ENCODE measurements at regions not wholly inside any gene's neighbourhood (a gene's known extent, or its start where the extent isn't known, plus 50 kb on each side); places are given as distances from the start of the nearest gene placed in this dataset.
A peak's percentile ranks its signal among the peaks of the same experiment; 100 is the strongest.
"Not testable (repeated sequence)": the region's sequence is repeated elsewhere in the genome, so short reads cannot be mapped to it uniquely, and the experiment has no call there.

- H3K4me1 ChIP-seq (ENCODE audit: control insufficient read depth, insufficient read depth, low read length); CTCF ChIA-PET; H2BK5ac ChIP-seq (ENCODE audit: low read depth, low read length, poor library complexity, severe bottlenecking); intact Hi-C loops (cut with micrococcal nuclease); H2BK20ac ChIP-seq (ENCODE audit: low read depth, low read length); BruUV-seq (replicated peaks); H3K23ac ChIP-seq (ENCODE audit: low read depth, low read length); ATAC-seq (ENCODE audit: low read depth); in situ Hi-C loops (cut with MboI; ENCODE audit: low sequenced_read_pairs); H4K91ac ChIP-seq (ENCODE audit: insufficient read depth, low read depth, low read length); H4K5ac ChIP-seq (ENCODE audit: low read depth, low read length); H3K9ac ChIP-seq (ENCODE audit: low read depth, low read length); H3K4me2 ChIP-seq (ENCODE audit: low read depth, low read length); H2BK15ac ChIP-seq (ENCODE audit: low read depth, low read length); H2AFZ ChIP-seq (replicated peaks; ENCODE audit: low read length, poor library complexity); H3K18ac ChIP-seq (ENCODE audit: low read depth, low read length); H3K36me3 ChIP-seq (ENCODE audit: control insufficient read depth, insufficient read depth, low read length); H2AK9ac ChIP-seq (replicated peaks; ENCODE audit: low read depth, low read length, poor library complexity); H3K27ac ChIP-seq (ENCODE audit: insufficient read depth, low read length); H3K14ac ChIP-seq (replicated peaks; ENCODE audit: low read depth, low read length); POLR2A ChIA-PET (ENCODE audit: unreplicated experiment); H3K79me1 ChIP-seq (ENCODE audit: low read depth in 1 of 2, low read length in 2 of 2); H3K9me3 ChIP-seq (ENCODE audit: control insufficient read depth, insufficient read depth, low read length); H3K4ac ChIP-seq (ENCODE audit: low read depth, low read length); H2AK5ac ChIP-seq (ENCODE audit: low read depth, low read length); dilution Hi-C loops (cut with HindIII; ENCODE audit: low sequenced_read_pairs, unreplicated experiment); H2BK120ac ChIP-seq (ENCODE audit: low read depth, low read length); H4K8ac ChIP-seq (ENCODE audit: low read depth in 2 of 2, low read length in 2 of 2); H3K9me1 ChIP-seq (ENCODE audit: insufficient read depth, low read length); DNase-seq; H3K56ac ChIP-seq (ENCODE audit: extremely low read depth, insufficient read depth, low read length); H3K27me3 ChIP-seq (ENCODE audit: control insufficient read depth, insufficient read depth, low read length); H4K20me1 ChIP-seq (ENCODE audit: insufficient read depth, low read length): not testable (repeated sequence)
- no CpG with 5 or more reads among the region's 7 CpGs for WGBS, 2 experiments (ENCODE audit: extremely low coverage in 2 of 2, insufficient read length in 1 of 2)
- H3K4me3 ChIP-seq (ENCODE audit: insufficient read depth, low read depth, low read length): peak overlapping the region; percentile 21; the same call in 1 of the 2 replicates
Observed at GRCh38 chr9:40583230-40583629, 545.3 kb downstream of the FOXD4L6 start.

GRCh38 chr9:40578908-40579307 lies 549.6 kb downstream of the FOXD4L6 start:
- H4K8ac ChIP-seq (ENCODE audit: low read depth in 2 of 2, low read length in 2 of 2); CTCF ChIA-PET; H2BK5ac ChIP-seq (ENCODE audit: low read depth, low read length, poor library complexity, severe bottlenecking); DNase-seq; H2BK20ac ChIP-seq (ENCODE audit: low read depth, low read length); H3K14ac ChIP-seq (replicated peaks; ENCODE audit: low read depth, low read length); H3K27ac ChIP-seq (ENCODE audit: insufficient read depth, low read length); H3K9ac ChIP-seq (ENCODE audit: low read depth, low read length); H3K27me3 ChIP-seq (ENCODE audit: control insufficient read depth, insufficient read depth, low read length); H3K79me1 ChIP-seq (ENCODE audit: low read depth in 1 of 2, low read length in 2 of 2); H2BK120ac ChIP-seq (ENCODE audit: low read depth, low read length); H3K56ac ChIP-seq (ENCODE audit: extremely low read depth, insufficient read depth, low read length); H3K4me3 ChIP-seq (ENCODE audit: insufficient read depth, low read depth, low read length); H3K36me3 ChIP-seq (ENCODE audit: control insufficient read depth, insufficient read depth, low read length); ATAC-seq (ENCODE audit: low read depth); H3K4me2 ChIP-seq (ENCODE audit: low read depth, low read length); H2AK5ac ChIP-seq (ENCODE audit: low read depth, low read length); intact Hi-C loops (cut with micrococcal nuclease); H4K20me1 ChIP-seq (ENCODE audit: insufficient read depth, low read length); in situ Hi-C loops (cut with MboI; ENCODE audit: low sequenced_read_pairs); H4K5ac ChIP-seq (ENCODE audit: low read depth, low read length); H4K91ac ChIP-seq (ENCODE audit: insufficient read depth, low read depth, low read length); H3K9me1 ChIP-seq (ENCODE audit: insufficient read depth, low read length); POLR2A ChIA-PET (ENCODE audit: unreplicated experiment); H2AK9ac ChIP-seq (replicated peaks; ENCODE audit: low read depth, low read length, poor library complexity); H3K23ac ChIP-seq (ENCODE audit: low read depth, low read length); H3K9me3 ChIP-seq (ENCODE audit: control insufficient read depth, insufficient read depth, low read length); dilution Hi-C loops (cut with HindIII; ENCODE audit: low sequenced_read_pairs, unreplicated experiment); H2BK15ac ChIP-seq (ENCODE audit: low read depth, low read length); H3K4me1 ChIP-seq (ENCODE audit: control insufficient read depth, insufficient read depth, low read length); H3K4ac ChIP-seq (ENCODE audit: low read depth, low read length); BruUV-seq (replicated peaks); H3K18ac ChIP-seq (ENCODE audit: low read depth, low read length); H2AFZ ChIP-seq (replicated peaks; ENCODE audit: low read length, poor library complexity): not testable (repeated sequence)
- no CpG with 5 or more reads among the region's 12 CpGs for WGBS, 2 experiments (ENCODE audit: extremely low coverage in 2 of 2, insufficient read length in 1 of 2)

Measured in IMR-90 (cell line).